HG03108 (cell line): ENCODE measurements at regions not wholly inside any gene's neighbourhood (a gene's known extent, or its start where the extent isn't known, plus 50 kb on each side); places are given as distances from the start of the nearest gene placed in this dataset.
"Not testable (repeated sequence)": the region's sequence is repeated elsewhere in the genome, so short reads cannot be mapped to it uniquely, and the experiment has no call there.

Source experiments
- ATAC-seq: cut with Tn5 transposase; IDR thresholded peaks from one replicate; pipeline ENCODE4 v1.9.1; 2021; ENCODE audit warnings: moderate library complexity; ENCODE audit not compliant: unreplicated experiment

DNA sequence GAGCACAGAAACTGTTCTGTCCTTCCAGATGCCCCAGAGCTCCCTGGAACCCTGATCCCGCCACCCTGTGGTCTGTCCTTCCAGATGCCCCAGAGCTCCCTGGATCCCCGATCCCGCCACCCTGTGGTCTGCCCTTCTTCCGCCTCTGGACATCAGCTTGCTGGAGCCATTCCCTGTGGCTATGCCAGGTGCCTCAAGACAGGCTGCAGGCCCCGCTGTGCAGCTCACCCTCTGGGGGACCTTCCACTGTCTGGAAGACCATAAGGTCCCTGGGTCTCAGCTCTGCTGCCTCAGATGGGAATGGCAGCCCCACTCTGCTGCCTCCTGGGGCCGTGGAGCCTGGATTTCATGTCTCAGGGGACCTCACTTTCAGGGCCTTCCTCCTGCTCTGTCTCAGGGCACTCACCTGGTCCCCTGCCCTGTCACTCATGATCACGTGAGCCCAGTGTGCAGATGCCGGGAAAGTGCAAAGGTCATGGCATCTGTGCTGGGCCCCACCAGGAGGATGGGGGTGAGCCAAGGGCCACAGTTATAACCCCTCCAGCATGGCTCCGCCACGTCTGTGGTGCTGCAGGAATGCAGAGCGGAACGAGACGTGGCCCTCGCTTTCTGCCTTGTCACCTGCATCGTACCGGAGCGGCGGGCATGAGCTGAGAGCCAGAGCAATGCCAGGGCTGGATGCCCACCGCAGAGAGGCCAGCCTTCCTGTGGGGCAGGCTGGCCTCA lies 1520.7 kb downstream of the BRD1 start:
- no peak for ATAC-seq

DNA sequence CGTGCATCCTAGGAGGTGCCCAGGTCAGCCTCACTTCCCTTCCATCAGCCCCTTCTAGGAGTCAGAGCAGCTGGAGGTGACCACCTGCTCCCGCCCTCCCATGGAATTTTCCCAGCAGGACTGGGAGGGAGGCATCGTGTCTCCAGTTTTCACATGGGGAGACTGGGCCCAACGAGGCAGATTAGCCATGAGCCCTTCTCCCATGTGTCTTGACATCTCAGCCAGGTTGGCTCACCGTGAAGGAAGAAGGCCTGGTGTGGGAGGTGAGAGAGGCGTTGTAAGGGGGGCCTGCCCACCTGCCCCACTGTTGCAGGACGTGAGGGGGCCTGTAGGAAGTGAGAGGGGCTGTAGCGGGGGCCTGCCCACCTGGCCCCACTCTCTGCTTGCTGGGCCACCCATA lies 1521.4 kb downstream of the BRD1 start:
- no peak for ATAC-seq

DNA sequence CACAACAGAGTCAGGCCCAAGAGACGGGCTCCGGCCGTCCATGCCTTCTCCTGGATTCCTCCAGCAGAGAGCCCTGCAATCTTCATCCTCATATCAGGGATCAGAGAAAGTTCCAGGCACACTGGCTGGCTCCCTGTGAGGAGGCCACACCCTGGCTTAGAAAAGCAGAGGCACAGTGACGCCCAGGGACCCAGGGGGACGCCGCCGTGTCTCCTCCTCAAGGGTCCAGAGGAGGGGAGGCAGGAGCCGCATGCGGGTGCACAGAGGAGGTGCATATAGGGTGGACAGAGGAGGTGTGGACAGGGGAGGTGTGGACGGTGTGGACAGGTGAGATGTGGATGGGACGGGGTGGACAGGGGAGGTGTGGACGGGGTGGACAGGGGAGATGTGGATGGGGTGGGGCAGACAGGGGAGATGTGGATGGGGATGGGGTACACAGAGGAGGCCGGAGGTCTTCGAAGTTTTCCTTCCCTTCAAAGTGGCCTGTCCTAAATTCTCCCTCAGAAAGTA lies 1521.9 kb downstream of the BRD1 start:
- no peak for ATAC-seq

DNA sequence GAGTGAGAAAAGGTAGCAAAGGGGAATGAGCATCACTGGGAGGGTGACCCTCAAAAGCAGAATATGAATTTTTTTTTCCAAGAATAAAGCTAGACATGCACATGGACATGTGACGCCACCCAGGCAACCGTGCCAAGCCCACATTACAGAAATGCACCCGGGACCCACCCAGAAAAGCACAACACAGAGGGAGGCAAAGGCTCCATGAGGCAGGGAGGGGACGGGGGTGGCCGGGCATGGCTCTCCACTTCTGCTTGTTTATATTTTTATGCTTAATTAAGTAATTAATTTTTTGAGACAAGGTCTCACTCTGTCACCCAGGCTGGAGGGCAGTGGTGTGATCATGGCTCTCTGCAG lies 1524.3 kb downstream of the BRD1 start:
- ATAC-seq = no peak

DNA sequence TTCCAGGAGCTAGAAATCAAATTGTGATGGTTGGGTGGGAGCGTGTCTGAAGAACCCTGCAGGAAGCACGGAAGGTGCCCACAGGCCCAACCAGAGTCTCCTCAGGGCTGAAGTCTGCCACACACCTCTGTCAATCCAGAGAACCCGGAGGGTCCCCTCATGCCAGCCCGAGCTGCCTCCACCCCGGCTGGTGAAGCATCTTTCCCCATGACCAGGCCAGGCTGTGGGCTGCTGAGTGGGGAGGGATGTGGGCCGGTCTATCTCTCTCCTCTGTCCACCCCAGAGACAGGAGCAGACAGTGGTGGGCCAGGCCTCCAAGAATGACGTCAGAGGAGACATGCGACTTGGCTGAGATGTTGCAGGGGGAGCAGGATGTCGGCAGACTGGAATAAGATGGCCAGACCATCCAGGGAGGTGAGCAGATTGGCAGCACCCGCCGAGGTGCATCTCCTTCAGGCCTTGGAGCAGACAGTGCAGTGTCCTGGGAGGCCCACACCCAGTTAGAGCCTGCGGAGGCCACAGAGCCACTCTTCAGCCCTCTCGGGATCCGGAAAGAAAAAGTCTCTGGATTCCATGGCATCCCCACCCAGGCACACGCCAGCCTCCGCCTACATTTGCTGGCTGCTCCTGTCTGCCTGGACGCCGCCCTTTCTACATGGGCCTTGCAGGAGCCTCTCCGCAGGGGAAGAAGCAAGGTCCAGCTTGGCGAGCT lies 1524.9 kb downstream of the BRD1 start:
- no peak for ATAC-seq

DNA sequence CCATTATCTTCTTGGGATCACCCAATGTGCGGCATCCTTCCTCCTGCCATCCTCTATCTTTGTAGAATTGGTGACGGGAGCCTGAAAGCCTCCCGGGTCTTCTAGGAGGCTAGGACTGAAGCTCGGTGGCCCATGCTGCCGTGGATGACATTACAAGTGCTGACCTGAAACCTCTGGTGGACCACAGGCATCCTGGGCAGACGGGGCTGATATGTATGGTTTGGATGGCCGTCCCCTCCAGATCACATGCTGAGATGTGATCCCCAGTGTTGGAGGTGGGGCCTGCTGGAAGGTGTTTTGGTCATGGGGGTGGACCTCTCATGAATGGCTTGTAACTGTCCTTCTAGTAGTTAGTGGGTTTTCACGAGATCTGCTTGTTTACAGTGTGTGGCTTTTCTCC lies 1525.8 kb downstream of the BRD1 start:
- no peak for ATAC-seq

DNA sequence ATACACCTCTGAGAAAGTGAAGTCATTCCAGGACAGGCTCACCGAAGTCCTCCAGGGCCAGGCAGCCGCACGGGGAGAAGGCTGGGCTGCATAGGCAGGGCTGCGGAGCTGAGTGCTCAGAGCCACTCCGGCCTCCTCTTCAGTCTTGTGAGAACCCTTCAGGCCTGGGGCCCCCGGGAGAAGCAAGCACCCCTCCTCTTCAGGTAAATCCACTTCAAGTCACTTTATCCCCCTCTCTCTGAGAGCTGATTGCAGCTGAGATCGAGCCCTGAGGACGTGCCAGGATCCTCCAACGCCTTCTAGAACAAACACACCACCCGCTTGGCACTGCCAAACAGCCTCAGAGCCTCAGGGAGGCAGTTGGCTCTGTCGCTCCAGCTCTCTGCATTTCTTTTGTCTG lies 1526.3 kb downstream of the BRD1 start:
- no peak for ATAC-seq

DNA sequence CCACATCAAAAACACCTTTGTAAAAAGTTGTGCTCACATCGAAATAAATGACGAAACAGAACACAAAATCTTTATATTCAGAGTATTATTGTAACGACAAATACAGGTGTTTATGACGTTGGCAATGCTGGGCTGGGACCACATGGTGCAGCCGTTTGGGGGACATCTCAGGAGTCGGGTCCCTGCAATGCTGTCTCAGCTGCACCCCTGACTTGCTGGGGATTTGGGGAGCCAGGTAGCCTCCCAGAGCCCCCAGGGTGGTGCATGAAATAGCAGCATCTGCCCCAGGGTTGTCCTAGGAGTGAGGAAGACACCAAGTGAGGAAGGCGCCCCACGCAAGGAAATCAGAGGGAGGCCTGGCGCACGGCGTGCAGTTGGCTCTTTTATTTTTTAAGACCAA lies 1526.8 kb downstream of the BRD1 start:
- ATAC-seq = no peak

DNA sequence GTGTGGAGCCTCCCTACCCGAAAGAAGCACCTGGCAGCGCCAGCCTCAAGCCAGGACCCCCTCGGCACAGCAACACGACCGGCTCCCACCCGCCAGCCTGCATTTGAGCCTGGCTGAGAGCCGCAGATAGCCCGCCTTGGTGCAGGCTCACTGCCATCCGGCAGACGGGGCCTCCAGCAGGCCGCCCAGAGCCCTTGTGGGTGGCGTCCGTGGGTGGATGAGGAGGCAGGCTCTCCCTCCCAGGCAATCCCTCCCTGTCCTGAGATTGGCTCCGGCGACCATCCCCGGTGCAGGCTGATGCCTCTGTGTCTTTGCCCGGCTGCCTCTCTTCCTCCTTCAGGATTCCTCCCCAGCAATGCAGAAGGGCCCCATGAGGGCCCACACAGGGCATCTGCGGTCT lies 1527.9 kb downstream of the BRD1 start:
- ATAC-seq = no peak

DNA sequence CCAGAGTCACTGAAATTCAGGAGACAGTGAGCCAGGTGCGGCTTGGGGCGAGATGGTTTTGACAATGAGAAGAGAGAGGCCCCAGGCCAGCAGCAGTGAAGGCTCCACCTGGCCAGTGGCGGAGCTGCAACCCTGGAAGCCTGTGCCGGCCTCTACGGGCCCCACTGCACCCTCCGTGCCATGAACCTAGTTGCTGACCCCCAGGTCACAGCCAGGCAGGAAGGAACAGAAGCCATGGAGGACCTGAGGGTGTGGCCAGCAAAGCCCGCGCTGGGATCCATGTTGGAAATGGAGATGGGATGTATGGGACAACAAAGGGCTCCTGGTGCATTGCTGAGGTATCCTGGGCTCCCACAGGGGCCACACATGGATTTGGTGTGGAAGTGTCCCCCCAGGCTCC lies 1528.5 kb downstream of the BRD1 start:
- ATAC-seq = no peak

DNA sequence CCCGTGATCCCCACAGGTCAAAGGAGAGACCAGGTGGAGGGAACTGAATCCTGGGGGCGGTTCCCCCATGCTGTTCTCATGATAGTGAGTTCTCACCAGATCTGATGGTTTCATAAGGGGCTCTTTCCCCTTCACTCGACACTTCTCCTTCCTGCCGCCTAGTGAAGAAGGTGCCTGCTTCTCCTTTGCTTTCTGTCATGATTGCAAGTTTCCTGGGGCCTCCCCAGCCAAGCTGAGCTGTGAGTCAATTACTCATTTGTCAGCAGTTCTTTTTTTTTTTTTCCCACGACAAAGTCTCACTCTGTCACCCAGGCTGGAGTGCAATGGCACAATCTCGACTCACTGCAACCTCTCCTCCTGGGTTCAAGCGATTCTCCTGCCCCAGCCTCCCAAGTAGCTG lies 1530.4 kb downstream of the BRD1 start:
- no peak for ATAC-seq

DNA sequence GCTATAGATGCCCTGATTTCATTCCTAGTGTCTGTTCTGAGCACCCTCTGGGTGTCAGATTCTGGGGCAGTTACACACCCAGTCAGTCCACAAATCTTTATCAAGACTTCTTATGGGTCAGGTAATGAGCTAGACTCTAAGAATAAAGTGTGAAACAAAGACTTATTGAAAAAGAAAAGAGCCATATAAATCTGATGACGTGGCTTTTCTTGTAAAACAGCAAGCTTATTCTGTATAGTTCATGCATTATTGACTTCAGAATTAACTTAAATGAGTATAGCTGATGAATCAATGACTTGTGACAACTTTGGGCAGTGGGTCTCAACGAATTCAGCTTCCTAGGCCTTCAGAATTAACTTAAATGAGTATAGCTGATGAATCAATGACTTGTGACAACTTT lies 1527.5 kb downstream of the TBC1D22A start:
- ATAC-seq = not testable (repeated sequence)

DNA sequence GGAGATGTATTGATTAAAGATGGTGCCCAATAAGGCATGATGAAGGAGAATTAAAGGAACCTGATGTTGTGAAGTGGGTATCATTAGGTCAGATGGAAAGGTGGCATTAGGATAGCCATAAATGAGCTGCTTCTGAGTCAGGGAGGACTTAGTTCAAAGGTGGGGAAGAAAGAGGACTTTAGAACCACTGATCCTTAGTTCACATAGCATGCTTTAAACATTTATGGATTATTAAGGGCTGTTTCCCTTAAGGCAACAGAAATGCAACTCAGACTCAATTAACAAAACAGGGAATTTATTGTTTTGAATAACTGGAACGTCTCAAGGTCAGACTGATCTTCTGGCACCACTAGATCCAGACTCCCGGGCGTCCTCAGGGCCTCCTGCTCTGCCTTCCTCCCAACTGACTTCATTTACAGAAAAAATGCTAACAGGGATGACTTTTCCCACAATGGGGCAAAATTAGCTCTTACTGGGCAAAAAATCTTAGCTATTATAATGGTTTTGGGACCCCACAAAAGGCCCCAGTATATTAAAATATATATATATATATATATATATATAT lies 1526.0 kb downstream of the TBC1D22A start:
- ATAC-seq = no peak

DNA sequence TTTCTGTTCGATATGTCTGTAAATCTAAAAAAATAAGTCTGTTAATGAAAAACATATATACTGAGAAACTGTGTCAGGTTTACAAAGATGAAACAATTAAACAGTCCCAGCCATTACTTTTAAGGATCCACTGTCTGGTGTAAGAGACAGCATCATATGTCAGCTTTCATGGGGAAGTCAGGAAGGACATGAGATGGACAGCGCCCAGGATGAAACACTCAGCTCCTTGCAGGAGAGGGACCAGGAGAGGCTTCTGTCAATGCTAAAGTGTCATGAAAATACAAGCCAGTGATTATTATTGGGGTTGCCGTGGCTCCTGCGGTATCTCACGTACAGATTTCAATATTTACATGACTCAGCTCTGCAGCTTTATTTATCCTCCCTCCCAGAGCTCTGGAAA lies 1524.6 kb downstream of the TBC1D22A start:
- no peak for ATAC-seq

DNA sequence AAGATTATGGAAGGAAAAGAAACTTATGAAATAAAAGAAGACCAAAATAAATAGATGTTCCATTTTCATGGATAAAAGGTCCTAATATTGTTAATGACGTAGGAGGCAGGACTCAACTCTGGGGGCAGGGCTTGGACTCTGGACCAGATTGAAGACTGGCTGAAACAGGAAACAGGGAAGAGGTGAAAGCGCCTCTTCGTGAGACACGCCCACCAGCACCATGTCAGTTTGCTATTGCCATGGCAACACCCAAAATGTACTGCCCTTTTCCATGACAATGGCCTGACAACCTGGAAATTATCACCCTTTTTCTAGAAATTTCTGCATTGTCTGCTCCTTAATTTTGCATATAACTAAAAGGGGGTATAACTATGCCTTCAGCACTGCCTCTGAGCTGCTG lies 1522.2 kb downstream of the TBC1D22A start:
- no peak for ATAC-seq

DNA sequence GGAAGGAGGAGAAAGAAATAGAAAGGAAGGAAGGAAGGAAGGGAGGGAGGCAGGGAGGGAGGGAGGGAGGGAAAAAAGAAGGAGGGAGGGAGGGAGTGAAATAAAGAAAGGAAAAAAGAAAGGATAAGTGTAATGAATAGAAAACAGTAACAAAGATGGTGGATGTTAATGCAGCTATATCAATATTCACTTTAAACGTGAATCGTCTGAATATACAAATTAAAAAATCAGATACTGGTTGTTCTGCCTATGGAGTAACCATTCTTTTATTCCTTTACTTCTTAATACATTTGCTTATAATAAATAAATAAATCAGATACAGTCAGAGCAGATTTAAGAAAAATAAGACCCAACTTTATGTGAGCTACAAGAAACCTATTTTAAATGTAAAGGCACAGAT lies 1520.4 kb downstream of the TBC1D22A start:
- no peak for ATAC-seq

DNA sequence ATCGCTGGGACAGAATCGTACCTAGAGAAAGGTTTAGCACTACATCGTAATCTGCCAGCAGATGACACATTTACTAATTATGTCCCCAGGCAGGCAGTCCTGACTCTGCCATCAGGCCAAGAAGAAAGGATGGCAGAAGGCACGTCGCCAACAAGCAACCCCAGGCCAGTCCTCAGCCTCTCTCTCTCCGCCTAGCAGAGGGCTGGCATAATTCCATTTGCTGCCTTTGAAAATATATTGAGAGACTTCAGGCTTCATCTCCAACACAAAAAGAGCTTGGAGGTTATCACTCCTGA lies 1517.0 kb downstream of the TBC1D22A start:
- ATAC-seq = no peak

DNA sequence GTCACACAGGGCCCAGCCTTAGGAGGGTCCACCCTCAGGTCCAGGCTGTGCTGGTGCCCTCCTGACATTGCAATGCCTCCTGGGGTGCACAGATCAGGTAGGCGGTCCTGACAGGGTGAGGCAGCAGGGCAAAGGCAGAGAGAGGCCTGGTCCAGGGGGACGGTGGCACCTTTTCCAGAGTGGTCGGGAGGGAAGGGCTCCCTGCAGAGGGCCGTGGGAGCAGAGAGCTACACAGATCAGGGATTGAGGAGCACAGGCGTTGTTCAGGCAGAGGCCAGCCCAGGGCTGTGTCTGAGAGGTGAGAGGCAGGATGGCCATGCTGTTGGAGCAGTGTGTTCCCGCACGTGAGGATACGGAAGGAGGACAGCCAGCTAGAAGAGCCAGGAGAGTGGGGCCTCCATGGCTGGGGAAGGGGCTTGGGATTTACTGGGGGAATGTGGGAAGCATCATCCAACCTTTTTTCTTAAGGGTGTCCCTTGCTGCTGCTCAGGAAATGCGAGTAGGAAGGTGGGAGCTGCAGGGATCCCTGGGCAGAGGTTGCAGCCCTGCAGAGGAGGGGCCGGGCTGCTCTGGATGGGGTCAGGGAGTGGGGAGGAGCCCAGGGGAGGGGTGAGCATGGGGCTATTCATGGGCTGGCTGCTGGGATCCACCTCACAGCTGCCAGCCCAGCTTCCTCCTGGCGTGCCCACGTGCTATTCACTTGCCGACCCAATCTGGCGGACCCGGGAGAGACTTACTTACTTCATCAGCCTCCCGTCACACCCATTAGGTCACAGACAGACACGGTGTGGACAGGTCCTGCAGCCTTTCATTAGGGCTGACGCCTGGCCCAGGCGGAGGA lies 1516.4 kb downstream of the TBC1D22A start:
- no peak for ATAC-seq

DNA sequence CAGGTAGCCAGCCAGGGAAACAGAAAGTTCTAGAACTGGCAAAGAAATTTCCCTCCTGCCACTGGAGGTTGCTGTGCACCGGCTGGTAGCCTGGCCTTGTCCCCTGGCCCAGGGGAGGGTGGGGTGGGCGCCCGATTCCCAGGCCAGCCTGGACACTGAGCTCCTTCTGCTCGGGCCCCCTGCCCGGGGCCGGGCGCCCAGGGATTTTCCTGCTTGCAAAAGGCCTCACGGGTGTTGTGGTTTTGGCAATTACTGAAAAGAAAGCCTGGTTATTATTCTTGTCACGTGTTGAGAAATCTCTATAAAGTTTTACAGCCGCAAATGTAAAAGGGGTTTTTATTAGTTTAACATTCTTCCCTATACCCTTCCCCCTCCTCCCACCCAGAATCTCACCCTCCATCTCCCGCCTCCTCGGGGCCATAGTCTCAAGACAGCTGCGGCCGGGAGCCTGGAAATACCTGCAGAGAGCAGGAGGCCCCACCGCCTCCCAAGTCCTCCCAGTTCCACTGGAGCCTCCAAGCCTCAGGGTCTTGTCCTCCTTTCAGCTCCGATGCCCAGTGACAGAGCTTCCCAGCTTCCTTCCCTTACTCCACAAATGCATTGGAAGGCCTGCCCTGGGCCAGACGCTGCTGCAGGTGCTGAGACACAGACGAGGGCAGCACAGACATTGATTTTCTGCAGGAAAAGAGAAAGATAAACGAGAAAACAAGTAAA lies 1515.6 kb downstream of the TBC1D22A start:
- ATAC-seq = no peak

DNA sequence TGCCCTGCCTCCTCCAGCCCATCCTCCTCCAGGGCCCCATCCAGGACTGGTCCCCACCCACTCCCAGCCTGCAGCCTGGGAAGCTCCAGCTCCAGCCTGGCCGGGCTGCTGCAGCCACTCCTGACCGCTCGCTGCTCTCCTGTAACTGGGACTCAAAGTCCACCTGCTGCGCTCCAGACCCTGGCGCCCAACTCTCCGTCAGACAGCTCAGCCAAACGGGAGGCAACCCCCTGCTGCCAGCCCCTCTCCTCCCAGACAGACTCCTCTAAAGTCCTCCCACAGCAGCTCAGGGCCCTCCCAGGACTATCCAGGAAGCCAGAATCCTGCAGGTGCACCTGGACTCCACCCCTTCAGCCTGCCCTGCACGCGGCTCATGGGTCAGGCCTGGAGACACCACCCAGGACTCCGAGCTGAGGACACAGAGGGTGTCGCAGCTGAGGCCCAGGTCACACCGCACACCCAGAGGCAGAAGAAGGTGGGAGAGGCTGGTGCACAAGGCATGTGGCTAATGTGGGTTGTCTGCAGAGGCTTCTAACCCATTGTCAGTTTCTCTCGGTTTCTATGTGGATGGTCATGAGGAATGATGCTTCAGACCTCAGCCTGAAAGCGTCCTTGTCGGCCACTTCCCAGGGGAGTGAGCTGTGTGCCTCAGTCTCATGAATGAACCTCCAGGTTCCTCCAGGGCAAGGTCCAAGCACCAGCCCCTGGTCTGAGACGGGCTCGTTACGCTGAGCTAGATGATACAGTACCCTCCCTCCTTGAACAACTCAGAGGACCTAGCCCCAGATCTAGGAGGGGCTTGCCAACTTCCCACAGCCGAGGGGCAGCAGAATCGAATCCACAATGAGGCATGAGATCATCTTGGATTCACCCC lies 1514.8 kb downstream of the TBC1D22A start:
- ATAC-seq = no peak
